Nucleus accumbens (tissue), 56 donors: ENCODE measurements at regions not wholly inside any gene's neighbourhood (a gene's known extent, or its start where the extent isn't known, plus 50 kb on each side); places are given as distances from the start of the nearest gene placed in this dataset.
"Not testable (repeated sequence)": the region's sequence is repeated elsewhere in the genome, so short reads cannot be mapped to it uniquely, and the experiment has no call there.

Experiments used
- DNase-seq, 56 donors: peaks; one replicate each; lab custom pipeline; 2025; lab: John Stamatoyannopoulos, UW

GRCh38 chr6:968791-969190 lies 275.9 kb upstream of the EXOC2 start:
- DNase-seq, result no peak

- no peak for DNase-seq
Observed at GRCh38 chr6:967701-968100, 274.8 kb upstream of the EXOC2 start.

GRCh38 chr6:965343-965742 lies 272.4 kb upstream of the EXOC2 start:
- DNase-seq, result no peak

GRCh38 chr6:963456-963855 lies 270.5 kb upstream of the EXOC2 start:
- no peak for DNase-seq

- DNase-seq, result peak in 7 of 56 donors; percentile 4 to 26 (median 6)
Observed at GRCh38 chr6:961407-961960, 268.5 kb upstream of the EXOC2 start.

- DNase-seq, result no peak
Observed at GRCh38 chr6:960356-960755, 267.4 kb upstream of the EXOC2 start.

GRCh38 chr6:958488-958887 lies 265.5 kb upstream of the EXOC2 start:
- DNase-seq, result no peak

- no peak for DNase-seq
Observed at GRCh38 chr6:951399-952181, 258.7 kb upstream of the EXOC2 start.

- no peak for DNase-seq
Observed at GRCh38 chr6:947235-947934, 254.4 kb upstream of the EXOC2 start.

- DNase-seq, result no peak
Observed at GRCh38 chr6:946546-946945, 253.6 kb upstream of the EXOC2 start.

GRCh38 chr6:939526-940252 lies 246.8 kb upstream of the EXOC2 start:
- no peak for DNase-seq

GRCh38 chr6:938916-939315 lies 246.0 kb upstream of the EXOC2 start:
- DNase-seq, result peak in 4 of 56 donors; percentile 3 to 22 (median 10)

- no peak for DNase-seq
Observed at GRCh38 chr6:938271-938905, 245.4 kb upstream of the EXOC2 start.

GRCh38 chr6:935582-935981 lies 242.6 kb upstream of the EXOC2 start:
- no peak for DNase-seq

- no peak for DNase-seq
Observed at GRCh38 chr6:934686-935085, 241.7 kb upstream of the EXOC2 start.

GRCh38 chr6:931919-932318 lies 239.0 kb upstream of the EXOC2 start:
- not testable (repeated sequence) for DNase-seq

GRCh38 chr6:927157-927556 lies 234.2 kb upstream of the EXOC2 start:
- DNase-seq, result no peak

- DNase-seq, result no peak
Observed at GRCh38 chr6:925656-926213, 232.8 kb upstream of the EXOC2 start.

- no peak for DNase-seq
Observed at GRCh38 chr6:924661-925060, 231.7 kb upstream of the EXOC2 start.

- no peak for DNase-seq
Observed at GRCh38 chr6:921400-921799, 228.5 kb upstream of the EXOC2 start.
